AG04449 (cell line): ENCODE measurements at regions not wholly inside any gene's neighbourhood (a gene's known extent, or its start where the extent isn't known, plus 50 kb on each side); places are given as distances from the start of the nearest gene placed in this dataset.

Experiments
- CTCF ChIA-PET: fragments of 350-600 bp; formaldehyde crosslinking; extraction: SDS; loops from one replicate; lab custom pipeline; 2021; ENCODE audit warnings: antibody characterized with exemption; lab: Yijun Ruan, JAX
- POLR2A ChIA-PET: fragments of 400-600, 350-600 bp; formaldehyde crosslinking; extraction: SDS; loops from one replicate; lab custom pipeline; 2020; ENCODE audit warnings: antibody characterized with exemption, inconsistent platforms; lab: Yijun Ruan, JAX
- DNase-seq: peaks from one replicate; pipeline ENCODE4 v3.0.0-alpha.2; 2010; ENCODE audit warnings: low read depth, low spot score
- H3K4me3 ChIP-seq: 2 replicates; pipeline ENCODE4 v1.5.1; 2011; ENCODE audit warnings: low read depth, mild to moderate bottlenecking, control low read depth, low read length
- CTCF ChIP-seq: IDR thresholded peaks from one replicate; pipeline ENCODE4 v1.5.1; 2011; ENCODE audit warnings: mild to moderate bottlenecking, moderate library complexity, low read length, control low read depth, inconsistent platforms; ENCODE audit not compliant: insufficient read depth; ENCODE audit errors: missing control alignments

GRCh38 chr2:150578481-150578880 lies 91.0 kb upstream of the RND3 start:
- no peak for DNase-seq
- POLR2A ChIA-PET = no interaction called here
- CTCF ChIA-PET = interaction anchor here (1.7 kb wide), 1 partner anchor 9 kb away, joined by 6 read pairs; no protein-coding TSS in a partner anchor
- no peak for TF ChIP-seq CTCF
- no peak overlapping the region for H3K4me3 ChIP-seq

- H3K4me3 ChIP-seq = no peak overlapping the region
- ChIA-PET POLR2A (no interaction called here), CTCF (no interaction called here)
- DNase-seq = no peak
- no peak for TF ChIP-seq CTCF
These were observed 88.4 kb upstream of the RND3 start for GRCh38 chr2:150575861-150576260.

GRCh38 chr2:150572961-150573395 lies 85.5 kb upstream of the RND3 start:
- no peak for TF ChIP-seq CTCF
- POLR2A ChIA-PET = no interaction called here
- CTCF ChIA-PET = no interaction called here
- H3K4me3 ChIP-seq = no peak overlapping the region
- no peak for DNase-seq

- POLR2A ChIA-PET = no interaction called here
- CTCF ChIA-PET = no interaction called here
These were observed 84.8 kb upstream of the RND3 start for GRCh38 chr2:150572194-150572766.

DNA sequence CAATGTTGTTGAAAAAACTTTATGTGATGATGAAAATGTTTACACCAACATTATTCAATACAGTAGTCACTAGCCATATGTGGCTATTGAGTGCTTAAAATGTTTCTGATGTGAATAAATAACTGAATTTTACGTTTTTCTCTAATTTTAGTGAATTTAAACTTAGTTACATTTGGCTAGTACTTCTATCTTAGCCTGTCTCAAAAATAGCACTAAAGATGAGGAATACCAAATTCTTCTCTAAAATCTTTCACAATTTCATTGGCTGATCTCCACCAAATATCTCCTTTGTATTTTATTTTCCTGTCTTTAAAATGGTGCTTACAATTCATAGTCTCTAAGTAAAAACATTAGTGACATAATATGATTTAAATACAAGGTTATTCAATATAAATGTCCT lies 83.7 kb upstream of the RND3 start:
- no peak for TF ChIP-seq CTCF
- no peak for DNase-seq
- ChIA-PET POLR2A (interaction anchor here (0.6 kb wide), 1 partner anchor 16 kb away, joined by 3 read pairs; no protein-coding TSS in a partner anchor), CTCF (interaction anchor here (1.6 kb wide), 1 partner anchor 29 kb away, joined by 3 read pairs; no protein-coding TSS in a partner anchor)
- H3K4me3 ChIP-seq = no peak overlapping the region

More at GRCh38 chr2:150572194-150572766, 84.8 kb upstream of the RND3 start:
- TF ChIP-seq CTCF = no peak
- no peak for DNase-seq
- no peak overlapping the region for H3K4me3 ChIP-seq

GRCh38 chr2:150570712-150571111 lies 83.2 kb upstream of the RND3 start:
- no peak for TF ChIP-seq CTCF
- ChIA-PET POLR2A (interaction anchor here (0.6 kb wide), 1 partner anchor 17 kb away, joined by 3 read pairs; no protein-coding TSS in a partner anchor), CTCF (interaction anchor here (1.6 kb wide), 1 partner anchor 29 kb away, joined by 3 read pairs; no protein-coding TSS in a partner anchor)
- H3K4me3 ChIP-seq = no peak overlapping the region
- DNase-seq = peak; percentile 72
